GM23338 (cell line): ENCODE measurements at regions not wholly inside any gene's neighbourhood (a gene's known extent, or its start where the extent isn't known, plus 50 kb on each side); places are given as distances from the start of the nearest gene placed in this dataset.

ENCODE experiments used
- CREB1 ChIP-seq: fragments of 250-450 bp; sonication (Bioruptor Pico); IDR thresholded peaks from 2 replicates; pipeline ENCODE4 v1.5.0; 2020; ENCODE audit warnings: low read depth, mild to moderate bottlenecking, moderate library complexity
- EZH2 ChIP-seq: fragments of 200-600 bp; sonication (generic); IDR thresholded peaks from one replicate; pipeline ENCODE4 v1.8.0; 2017; ENCODE audit warnings: antibody characterized with exemption, mild to moderate bottlenecking, low read depth; ENCODE audit not compliant: unreplicated experiment
- EZH2phosphoT487 ChIP-seq: fragments of 200-600 bp; sonication (generic); IDR thresholded peaks from one replicate; pipeline ENCODE4 v1.8.1; 2018; ENCODE audit warnings: antibody characterized with exemption; ENCODE audit not compliant: unreplicated experiment
- JUNB ChIP-seq: IDR thresholded peaks from one replicate; pipeline ENCODE4 v1.6.1; 2016; ENCODE audit warnings: antibody characterized with exemption; ENCODE audit not compliant: unreplicated experiment
- POLR2AphosphoS5 ChIP-seq: IDR thresholded peaks from 2 replicates; pipeline ENCODE4 v1.6.1; 2016; ENCODE audit warnings: antibody characterized with exemption, low read depth
- REST ChIP-seq: IDR thresholded peaks from one replicate; pipeline ENCODE4 v1.6.1; 2018; ENCODE audit warnings: antibody characterized with exemption; ENCODE audit not compliant: unreplicated experiment
- ZNF331 ChIP-seq: fragments of 250-450 bp; sonication (Bioruptor Pico); IDR thresholded peaks from 2 replicates; pipeline ENCODE4 v1.5.0; 2020; ENCODE audit warnings: low read depth, mild to moderate bottlenecking, moderate library complexity
- TF ChIP-seq, protein P1 (sequence below), 2 experiments: fragments of 200-600 bp in 1 of 2; sonication (generic) in 1 of 2; conservative IDR thresholded peaks; 2 replicates each; pipeline versions ENCODE4 v1.5.1 to v1.6.1; 2016 to 2017; ENCODE audit warnings: antibody characterized with exemption in 2 of 2, low read depth in 2 of 2, mild to moderate bottlenecking in 2 of 2, moderate library complexity in 1 of 2

- TF ChIP-seq, protein P1, sequence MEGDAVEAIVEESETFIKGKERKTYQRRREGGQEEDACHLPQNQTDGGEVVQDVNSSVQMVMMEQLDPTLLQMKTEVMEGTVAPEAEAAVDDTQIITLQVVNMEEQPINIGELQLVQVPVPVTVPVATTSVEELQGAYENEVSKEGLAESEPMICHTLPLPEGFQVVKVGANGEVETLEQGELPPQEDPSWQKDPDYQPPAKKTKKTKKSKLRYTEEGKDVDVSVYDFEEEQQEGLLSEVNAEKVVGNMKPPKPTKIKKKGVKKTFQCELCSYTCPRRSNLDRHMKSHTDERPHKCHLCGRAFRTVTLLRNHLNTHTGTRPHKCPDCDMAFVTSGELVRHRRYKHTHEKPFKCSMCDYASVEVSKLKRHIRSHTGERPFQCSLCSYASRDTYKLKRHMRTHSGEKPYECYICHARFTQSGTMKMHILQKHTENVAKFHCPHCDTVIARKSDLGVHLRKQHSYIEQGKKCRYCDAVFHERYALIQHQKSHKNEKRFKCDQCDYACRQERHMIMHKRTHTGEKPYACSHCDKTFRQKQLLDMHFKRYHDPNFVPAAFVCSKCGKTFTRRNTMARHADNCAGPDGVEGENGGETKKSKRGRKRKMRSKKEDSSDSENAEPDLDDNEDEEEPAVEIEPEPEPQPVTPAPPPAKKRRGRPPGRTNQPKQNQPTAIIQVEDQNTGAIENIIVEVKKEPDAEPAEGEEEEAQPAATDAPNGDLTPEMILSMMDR (conservative IDR thresholded peaks at IDR 0.05; ENCODE audit: low read depth in 2 of 2), result no peak
- TF ChIP-seq EZH2phosphoT487, result no peak
- TF ChIP-seq EZH2, result no peak
- TF ChIP-seq JUNB, result no peak
- no peak for TF ChIP-seq CREB1 (CRISPR knock-in tag)
- TF ChIP-seq POLR2AphosphoS5, result no peak
- TF ChIP-seq ZNF331 (CRISPR knock-in tag), result no peak
- no peak for TF ChIP-seq REST
Measured at GRCh38 chr2:60281730-60282129, 271.7 kb downstream of the BCL11A start.
